Keratinocyte (primary cell): ENCODE measurements at regions not wholly inside any gene's neighbourhood (a gene's known extent, or its start where the extent isn't known, plus 50 kb on each side); places are given as distances from the start of the nearest gene placed in this dataset.

ENCODE experiments used
- DNase-seq: peaks from one replicate; pipeline ENCODE4 v3.0.0-alpha.2; 2011; ENCODE audit warnings: low read depth, missing footprints, low spot score
- FAIRE-seq: peaks from 2 replicates; lab custom pipeline; 2011; peaks lifted over from hg19 to GRCh38; lab: Jason Lieb, UNC
- H2AFZ ChIP-seq: 2 replicates; pipeline ENCODE4 v1.6.0; 2012; ENCODE audit warnings: low read length, control low read depth, inconsistent platforms; ENCODE audit not compliant: control insufficient read depth
- H3K27ac ChIP-seq: 2 replicates; pipeline ENCODE4 v1.5.1; 2011; ENCODE audit warnings: low read length; ENCODE audit not compliant: control insufficient read depth, insufficient read depth
- H3K27me3 ChIP-seq: 3 replicates; pipeline ENCODE4 v1.6.0; 2011; ENCODE audit warnings: low read length; ENCODE audit not compliant: control insufficient read depth, insufficient read depth; ENCODE audit errors: extremely low read depth
- H3K36me3 ChIP-seq, 2 experiments: 2 replicates in 1 of 2; 3 replicates in 1 of 2; pipeline ENCODE4 v1.5.1; 2011; ENCODE audit warnings: low read length in 2 of 2, mild to moderate bottlenecking in 1 of 2; ENCODE audit not compliant: control insufficient read depth in 2 of 2, insufficient read depth in 2 of 2; ENCODE audit errors: extremely low read depth in 1 of 2
- H3K4me1 ChIP-seq: 3 replicates; pipeline ENCODE4 v1.5.1; 2011; ENCODE audit warnings: low read length; ENCODE audit not compliant: control insufficient read depth, insufficient read depth; ENCODE audit errors: extremely low read depth
- H3K4me2 ChIP-seq: 3 replicates; pipeline ENCODE4 v1.6.0; 2011; ENCODE audit warnings: low read depth, low read length; ENCODE audit not compliant: control insufficient read depth, insufficient read depth; ENCODE audit errors: extremely low read depth
- H3K4me3 ChIP-seq, 3 experiments: fragments of 200-600 bp in 1 of 3; sonication (generic) in 1 of 3; 2 replicates in 2 of 3; 3 replicates in 1 of 3; pipeline ENCODE4 v1.5.1; 2011 to 2016; ENCODE audit warnings: low read length in 3 of 3, mild to moderate bottlenecking in 3 of 3, control low read depth in 2 of 3, inconsistent platforms in 1 of 3, low read depth in 1 of 3, mixed read lengths in 1 of 3, mixed run types in 1 of 3, moderate library complexity in 1 of 3; ENCODE audit not compliant: control insufficient read depth in 2 of 3, insufficient read depth in 2 of 3; ENCODE audit errors: extremely low read depth in 1 of 3
- H3K79me2 ChIP-seq: 2 replicates; pipeline ENCODE4 v1.6.0; 2012; ENCODE audit warnings: low read length; ENCODE audit not compliant: control insufficient read depth, insufficient read depth
- H3K9ac ChIP-seq: 3 replicates; pipeline ENCODE4 v1.6.0; 2011; ENCODE audit warnings: low read length; ENCODE audit not compliant: control insufficient read depth, insufficient read depth; ENCODE audit errors: extremely low read depth
- H3K9me1 ChIP-seq: 3 replicates; pipeline ENCODE4 v1.6.0; 2011; ENCODE audit warnings: low read length; ENCODE audit not compliant: control insufficient read depth, insufficient read depth; ENCODE audit errors: extremely low read depth
- H3K9me3 ChIP-seq: 2 replicates; pipeline ENCODE4 v1.5.1; 2012; ENCODE audit warnings: low read depth, low read length; ENCODE audit not compliant: control insufficient read depth
- H4K20me1 ChIP-seq: 3 replicates; pipeline ENCODE4 v1.6.0; 2011; ENCODE audit warnings: low read length; ENCODE audit not compliant: control insufficient read depth, insufficient read depth; ENCODE audit errors: extremely low read depth
- EZH2 ChIP-seq: IDR thresholded peaks from one replicate; pipeline ENCODE4 v1.6.1; 2012; ENCODE audit warnings: inconsistent platforms, mild to moderate bottlenecking, low read length, moderate library complexity
- dilution Hi-C: fragments of 300-500 bp; cut with MboI; formaldehyde crosslinking; loops from one replicate; pipeline ENCODE4 v1.7.0; 2020; ENCODE audit warnings: low sequenced_read_pairs; ENCODE audit not compliant: extremely low pct_ligation_motif_present
- TF ChIP-seq, protein P1 (sequence below), 3 experiments: IDR thresholded peaks in 1 of 3; conservative IDR thresholded peaks in 1 of 3; optimal IDR thresholded peaks in 1 of 3; 2 replicates in 2 of 3; 3 replicates in 1 of 3; pipeline versions ENCODE3 to v1.5.1; 2011; ENCODE audit warnings: low read length in 3 of 3, mild to moderate bottlenecking in 3 of 3, moderate library complexity in 2 of 3, control low read depth in 1 of 3, inconsistent platforms in 1 of 3; ENCODE audit not compliant: insufficient read depth in 2 of 3; ENCODE audit errors: extremely low read depth in 1 of 3

DNA sequence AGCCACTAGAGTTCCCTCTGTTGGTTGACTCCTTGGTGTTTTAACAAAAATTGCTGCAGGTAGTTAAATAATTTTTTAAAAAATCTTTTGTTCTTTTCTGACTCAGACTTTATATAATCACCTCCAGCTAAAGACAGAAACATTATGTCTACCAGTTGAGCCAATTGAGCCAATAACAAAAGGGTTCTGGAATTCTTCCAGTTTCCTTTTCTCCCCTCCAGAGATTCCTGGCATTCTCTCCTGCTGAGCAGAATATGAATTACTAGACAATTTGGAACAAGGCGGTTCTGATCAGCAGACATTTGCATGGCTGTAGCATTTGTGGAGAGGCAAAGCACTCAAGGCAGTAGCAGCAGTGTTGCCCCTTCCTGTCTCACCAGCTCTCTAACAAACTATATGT, 144.0 kb upstream of the SLC35B3 start:
- Histone ChIP-seq H3K9me1 (no peaks in the 10 kb centered on the region), H3K36me3 (no peaks in the 10 kb centered on the region), H3K4me2 (no peak overlapping the region), H3K27me3 (no peaks in the 10 kb centered on the region), H3K4me3 (no peak overlapping the region), H3K9ac (no peak overlapping the region), H3K4me1 (peaks cover 3% of the 10 kb centered on the region), H3K9me3 (no peaks in the 10 kb centered on the region), H3K27ac (no peak overlapping the region), H4K20me1 (no peaks in the 10 kb centered on the region), H2AFZ (no peak overlapping the region), H3K79me2 (no peaks in the 10 kb centered on the region)
- peak; percentile 87 for FAIRE-seq
- no peak for TF ChIP-seq EZH2
- TF ChIP-seq, protein P1, sequence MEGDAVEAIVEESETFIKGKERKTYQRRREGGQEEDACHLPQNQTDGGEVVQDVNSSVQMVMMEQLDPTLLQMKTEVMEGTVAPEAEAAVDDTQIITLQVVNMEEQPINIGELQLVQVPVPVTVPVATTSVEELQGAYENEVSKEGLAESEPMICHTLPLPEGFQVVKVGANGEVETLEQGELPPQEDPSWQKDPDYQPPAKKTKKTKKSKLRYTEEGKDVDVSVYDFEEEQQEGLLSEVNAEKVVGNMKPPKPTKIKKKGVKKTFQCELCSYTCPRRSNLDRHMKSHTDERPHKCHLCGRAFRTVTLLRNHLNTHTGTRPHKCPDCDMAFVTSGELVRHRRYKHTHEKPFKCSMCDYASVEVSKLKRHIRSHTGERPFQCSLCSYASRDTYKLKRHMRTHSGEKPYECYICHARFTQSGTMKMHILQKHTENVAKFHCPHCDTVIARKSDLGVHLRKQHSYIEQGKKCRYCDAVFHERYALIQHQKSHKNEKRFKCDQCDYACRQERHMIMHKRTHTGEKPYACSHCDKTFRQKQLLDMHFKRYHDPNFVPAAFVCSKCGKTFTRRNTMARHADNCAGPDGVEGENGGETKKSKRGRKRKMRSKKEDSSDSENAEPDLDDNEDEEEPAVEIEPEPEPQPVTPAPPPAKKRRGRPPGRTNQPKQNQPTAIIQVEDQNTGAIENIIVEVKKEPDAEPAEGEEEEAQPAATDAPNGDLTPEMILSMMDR (optimal IDR thresholded peaks at IDR 0.05 in 1 of 3, IDR thresholded peaks at IDR 0.05 in 1 of 3, conservative IDR thresholded peaks at IDR 0.05 in 1 of 3; ENCODE audit: extremely low read depth in 1 of 3, insufficient read depth in 2 of 3, low read length in 3 of 3) = no peak
- dilution Hi-C loops = no loop called here
- peak; percentile 41 for DNase-seq

DNA sequence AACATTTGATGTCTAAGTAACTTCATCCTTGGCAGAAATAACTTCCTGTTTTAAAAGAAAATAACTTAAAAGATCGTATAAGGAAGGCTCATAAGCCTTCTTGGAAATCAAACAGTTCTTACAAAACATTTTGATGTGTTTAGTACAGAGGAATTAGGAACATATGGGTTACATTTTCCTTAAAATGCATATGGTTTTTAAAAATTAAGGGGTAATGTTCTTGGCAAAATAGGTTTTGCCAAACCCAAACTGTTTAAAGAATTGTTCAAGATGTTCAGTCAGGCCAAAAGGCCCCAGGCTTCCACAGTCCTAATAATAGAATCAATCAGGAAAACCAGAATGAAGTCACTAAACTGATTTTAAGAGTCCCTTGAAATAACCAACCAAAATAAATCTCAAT, 142.7 kb upstream of the SLC35B3 start:
- Histone ChIP-seq H3K79me2 (no peaks in the 10 kb centered on the region), H3K27me3 (no peaks in the 10 kb centered on the region), H3K9ac (no peak overlapping the region), H3K4me3 (no peak overlapping the region), H3K9me1 (no peaks in the 10 kb centered on the region), H2AFZ (no peak overlapping the region), H3K4me1 (peaks cover 3% of the 10 kb centered on the region), H3K27ac (no peak overlapping the region), H4K20me1 (no peaks in the 10 kb centered on the region), H3K9me3 (no peaks in the 10 kb centered on the region), H3K36me3 (no peaks in the 10 kb centered on the region), H3K4me2 (no peak overlapping the region)
- DNase-seq = no peak
- dilution Hi-C loops = no loop called here
- TF ChIP-seq, protein P1 (optimal IDR thresholded peaks at IDR 0.05 in 1 of 3, IDR thresholded peaks at IDR 0.05 in 1 of 3, conservative IDR thresholded peaks at IDR 0.05 in 1 of 3; ENCODE audit: extremely low read depth in 1 of 3, insufficient read depth in 2 of 3, low read length in 3 of 3) = no peak
- no peak for TF ChIP-seq EZH2
- no peak for FAIRE-seq
